Naive thymus-derived CD8-positive, alpha-beta T cell (primary cell): ENCODE measurements at regions not wholly inside any gene's neighbourhood (a gene's known extent, or its start where the extent isn't known, plus 50 kb on each side); places are given as distances from the start of the nearest gene placed in this dataset.
"Not testable (repeated sequence)": the region's sequence is repeated elsewhere in the genome, so short reads cannot be mapped to it uniquely, and the experiment has no call there.

Experiments used
- ATAC-seq, 2 donors: fragments of 150-1000 bp; cut with Tn5 transposase in 1 of 2; sonication (Bioruptor Pico), chemical (Tn5 transposase) in 1 of 2; 1 replicate in 1 of 2; 2 replicates in 1 of 2; pipeline ENCODE4 v1.10.0; 2021; ENCODE audit warnings: mild to moderate bottlenecking in 2 of 2, moderate library complexity in 2 of 2
- POLR2A ChIA-PET: fragments of 350-600 bp; sonication (Branson Sonifier 250); formaldehyde crosslinking; loops from one replicate; lab custom pipeline; 2021; ENCODE audit warnings: antibody characterized with exemption; lab: Charles Lee
- DNase-seq, 10 donors: peaks; one replicate each; pipeline versions ENCODE4 v3.0.0 to v3.0.0-alpha.2; 2020 to 2022
- H3K27ac Mint-ChIP-seq, 10 donors: one replicate each; pipeline ENCODE4 v1.8.0; 2020 to 2022; ENCODE audit warnings: mild to moderate bottlenecking in 10 of 10, mixed read lengths in 10 of 10, moderate library complexity in 4 of 10, inconsistent platforms in 1 of 10
- H3K27me3 Mint-ChIP-seq, 5 donors: one replicate each; pipeline ENCODE4 v1.8.0; 2021 to 2022; ENCODE audit warnings: mixed read lengths in 5 of 5
- H3K36me3 Mint-ChIP-seq, 3 donors: one replicate each; pipeline ENCODE4 v1.8.0; 2020 to 2022; ENCODE audit warnings: mixed read lengths in 3 of 3, mild to moderate bottlenecking in 2 of 3, inconsistent platforms in 1 of 3
- H3K4me1 Mint-ChIP-seq, 4 donors: one replicate each; pipeline ENCODE4 v1.8.0; 2021 to 2022; ENCODE audit warnings: mixed read lengths in 4 of 4
- H3K4me3 Mint-ChIP-seq, 10 donors: one replicate each; pipeline ENCODE4 v1.8.0; 2020 to 2022; ENCODE audit warnings: mild to moderate bottlenecking in 10 of 10, mixed read lengths in 10 of 10, moderate library complexity in 6 of 10, inconsistent platforms in 1 of 10
- H3K9me3 Mint-ChIP-seq, 9 donors: one replicate each; pipeline ENCODE4 v1.8.0; 2020 to 2022; ENCODE audit warnings: mixed read lengths in 9 of 9, mild to moderate bottlenecking in 3 of 9, inconsistent platforms in 1 of 9, moderate library complexity in 1 of 9

- no peak for DNase-seq
- Mint-ChIP-seq H3K4me1 (no peaks in the 10 kb centered on the region), H3K27me3 (peaks cover 0 to 22% (median 1%) of the 10 kb centered on the region in 5 donors), H3K9me3 (peaks cover 0 to 5% (median 0%) of the 10 kb centered on the region in 9 donors), H3K36me3 (no peaks in the 10 kb centered on the region), H3K27ac (no peak overlapping the region), H3K4me3 (no peak overlapping the region)
- ATAC-seq, result no peak
- POLR2A ChIA-PET, result no interaction called here
These were observed 216.4 kb upstream of the MCHR2 start for GRCh38 chr6:100210137-100211117.

- POLR2A ChIA-PET, result no interaction called here
- Mint-ChIP-seq H3K4me3 (no peak overlapping the region), H3K9me3 (peaks cover 0 to 11% (median 3%) of the 10 kb centered on the region in 9 donors), H3K27ac (no peak overlapping the region), H3K36me3 (no peaks in the 10 kb centered on the region), H3K27me3 (peaks cover 1 to 22% (median 3%) of the 10 kb centered on the region in 5 donors), H3K4me1 (no peaks in the 10 kb centered on the region)
- no peak for DNase-seq
- no peak for ATAC-seq
These were observed 215.5 kb upstream of the MCHR2 start for GRCh38 chr6:100209323-100210136.

GRCh38 chr6:100203400-100203799 is 209.4 kb upstream of the MCHR2 start:
- Mint-ChIP-seq H3K4me3 (no peak overlapping the region), H3K4me1 (no peaks in the 10 kb centered on the region), H3K9me3 (peaks cover 0 to 18% (median 7%) of the 10 kb centered on the region in 9 donors), H3K36me3 (peaks cover 0 to 5% (median 0%) of the 10 kb centered on the region in 3 donors), H3K27ac (no peak overlapping the region), H3K27me3 (peaks cover 0 to 5% (median 0%) of the 10 kb centered on the region in 5 donors)
- ATAC-seq (no peak), DNase-seq (no peak)
- POLR2A ChIA-PET, result no interaction called here

GRCh38 chr6:100202417-100203194 is 208.6 kb upstream of the MCHR2 start:
- DNase-seq (no peak), ATAC-seq (no peak)
- POLR2A ChIA-PET, result no interaction called here
- peaks cover 0 to 5% (median 0%) of the 10 kb centered on the region in 5 donors for H3K27me3 Mint-ChIP-seq
- H3K36me3 Mint-ChIP-seq, result peaks cover 0 to 5% (median 0%) of the 10 kb centered on the region in 3 donors
- H3K27ac Mint-ChIP-seq, result no peak overlapping the region
- no peaks in the 10 kb centered on the region for H3K4me1 Mint-ChIP-seq
- peaks cover 0 to 18% (median 7%) of the 10 kb centered on the region in 9 donors for H3K9me3 Mint-ChIP-seq
- no peak overlapping the region for H3K4me3 Mint-ChIP-seq

GRCh38 chr6:100196214-100196982 is 202.4 kb upstream of the MCHR2 start:
- DNase-seq, ATAC-seq, H3K27ac Mint-ChIP-seq, H3K36me3 Mint-ChIP-seq, H3K4me3 Mint-ChIP-seq, H3K27me3 Mint-ChIP-seq, H3K9me3 Mint-ChIP-seq, H3K4me1 Mint-ChIP-seq, POLR2A ChIA-PET: not testable (repeated sequence)

GRCh38 chr6:100195244-100195643 is 201.2 kb upstream of the MCHR2 start:
- H3K36me3 Mint-ChIP-seq, DNase-seq, H3K27ac Mint-ChIP-seq, H3K4me1 Mint-ChIP-seq, ATAC-seq, H3K4me3 Mint-ChIP-seq, H3K9me3 Mint-ChIP-seq, POLR2A ChIA-PET: not testable (repeated sequence)
- H3K27me3 Mint-ChIP-seq, result peaks cover 0 to 12% (median 4%) of the 10 kb centered on the region in 5 donors

GRCh38 chr6:100194535-100194934 is 200.5 kb upstream of the MCHR2 start:
- no peaks in the 10 kb centered on the region for H3K4me1 Mint-ChIP-seq
- H3K27ac Mint-ChIP-seq, result no peak overlapping the region
- peaks cover 2 to 14% (median 6%) of the 10 kb centered on the region in 5 donors for H3K27me3 Mint-ChIP-seq
- peaks cover 0 to 6% (median 0%) of the 10 kb centered on the region in 3 donors for H3K36me3 Mint-ChIP-seq
- ATAC-seq, result no peak
- POLR2A ChIA-PET, result no interaction called here
- no peak for DNase-seq
- H3K9me3 Mint-ChIP-seq, result peaks cover 0 to 9% (median 0%) of the 10 kb centered on the region in 9 donors
- no peak overlapping the region for H3K4me3 Mint-ChIP-seq

GRCh38 chr6:100188754-100189153 is 194.7 kb upstream of the MCHR2 start:
- POLR2A ChIA-PET, result no interaction called here
- DNase-seq (no peak), ATAC-seq (no peak)
- peaks cover 0 to 4% (median 0%) of the 10 kb centered on the region in 9 donors for H3K9me3 Mint-ChIP-seq
- no peaks in the 10 kb centered on the region for H3K4me1 Mint-ChIP-seq
- peaks cover 0 to 6% (median 0%) of the 10 kb centered on the region in 3 donors for H3K36me3 Mint-ChIP-seq
- H3K27me3 Mint-ChIP-seq, result peaks cover 2 to 18% (median 9%) of the 10 kb centered on the region in 5 donors
- no peak overlapping the region for H3K4me3 Mint-ChIP-seq
- H3K27ac Mint-ChIP-seq, result no peak overlapping the region

GRCh38 chr6:100186552-100186951 is 192.5 kb upstream of the MCHR2 start:
- no peak overlapping the region for H3K27ac Mint-ChIP-seq
- no peaks in the 10 kb centered on the region for H3K9me3 Mint-ChIP-seq
- ATAC-seq (no peak), DNase-seq (no peak)
- POLR2A ChIA-PET, result no interaction called here
- peaks cover 1 to 13% (median 10%) of the 10 kb centered on the region in 5 donors for H3K27me3 Mint-ChIP-seq
- H3K4me1 Mint-ChIP-seq, result no peaks in the 10 kb centered on the region
- H3K4me3 Mint-ChIP-seq, result no peak overlapping the region
- H3K36me3 Mint-ChIP-seq, result no peaks in the 10 kb centered on the region

- no peaks in the 10 kb centered on the region for H3K9me3 Mint-ChIP-seq
- no peaks in the 10 kb centered on the region for H3K4me1 Mint-ChIP-seq
- DNase-seq (no peak), ATAC-seq (no peak)
- H3K36me3 Mint-ChIP-seq, result no peaks in the 10 kb centered on the region
- H3K4me3 Mint-ChIP-seq, result no peak overlapping the region
- peaks cover 0 to 15% (median 11%) of the 10 kb centered on the region in 5 donors for H3K27me3 Mint-ChIP-seq
- POLR2A ChIA-PET, result no interaction called here
- H3K27ac Mint-ChIP-seq, result no peak overlapping the region
These were observed 191.6 kb upstream of the MCHR2 start for GRCh38 chr6:100185615-100186014.

GRCh38 chr6:100184473-100184872 is 190.4 kb upstream of the MCHR2 start:
- Mint-ChIP-seq H3K27me3 (peaks cover 0 to 17% (median 8%) of the 10 kb centered on the region in 5 donors), H3K4me3 (no peak overlapping the region), H3K9me3 (no peaks in the 10 kb centered on the region), H3K4me1 (no peaks in the 10 kb centered on the region), H3K36me3 (no peaks in the 10 kb centered on the region), H3K27ac (no peak overlapping the region)
- DNase-seq, result no peak
- POLR2A ChIA-PET, result no interaction called here
- no peak for ATAC-seq

GRCh38 chr6:100182313-100182712 is 188.3 kb upstream of the MCHR2 start:
- no peaks in the 10 kb centered on the region for H3K36me3 Mint-ChIP-seq
- peaks cover 5 to 26% (median 8%) of the 10 kb centered on the region in 5 donors for H3K27me3 Mint-ChIP-seq
- no peak overlapping the region for H3K4me3 Mint-ChIP-seq
- POLR2A ChIA-PET, result no interaction called here
- H3K27ac Mint-ChIP-seq, result no peak overlapping the region
- no peaks in the 10 kb centered on the region for H3K9me3 Mint-ChIP-seq
- ATAC-seq, result no peak
- no peak for DNase-seq
- no peaks in the 10 kb centered on the region for H3K4me1 Mint-ChIP-seq
